ENCODE measurements at regions not wholly inside any gene's neighbourhood (a gene's known extent, or its start where the extent isn't known, plus 50 kb on each side); places are given as distances from the start of the nearest gene placed in this dataset.

GRCh38 chr2:133972297-133972696, 281.6 kb upstream of the MGAT5 start:
- no peak overlapping the region for H3K27ac ChIP-seq (ENCODE audit: low read depth, low read length)
- no peaks in the 10 kb centered on the region for H3K79me2 ChIP-seq (ENCODE audit: control insufficient read depth, insufficient read depth, low read length, unreplicated experiment)
- no peaks in the 10 kb centered on the region for H3K4me1 ChIP-seq (ENCODE audit: control insufficient read depth, insufficient read depth, low read length, unreplicated experiment)
- H3K27me3 ChIP-seq (ENCODE audit: insufficient read depth, low read length) = peaks cover 14% of the 10 kb centered on the region; the same call in 1 of the 2 replicates
- H3K4me3 ChIP-seq (ENCODE audit: low read depth, low read length) = no peak overlapping the region
- no peaks in the 10 kb centered on the region for H3K36me3 ChIP-seq (ENCODE audit: insufficient read depth, low read length)
- H2AFZ ChIP-seq (ENCODE audit: low read length, unreplicated experiment) = no peak overlapping the region

- no peaks in the 10 kb centered on the region for H3K36me3 ChIP-seq (ENCODE audit: insufficient read depth, low read length)
- H3K79me2 ChIP-seq (ENCODE audit: control insufficient read depth, insufficient read depth, low read length, unreplicated experiment) = no peaks in the 10 kb centered on the region
- H3K4me1 ChIP-seq (ENCODE audit: control insufficient read depth, insufficient read depth, low read length, unreplicated experiment) = no peaks in the 10 kb centered on the region
- no peak overlapping the region for H3K4me3 ChIP-seq (ENCODE audit: low read depth, low read length)
- H3K27me3 ChIP-seq (ENCODE audit: insufficient read depth, low read length) = peaks cover 14% of the 10 kb centered on the region; the same call in 1 of the 2 replicates
- H2AFZ ChIP-seq (ENCODE audit: low read length, unreplicated experiment) = no peak overlapping the region
- no peak overlapping the region for H3K27ac ChIP-seq (ENCODE audit: low read depth, low read length)
Observed at GRCh38 chr2:133972786-133973185, 281.1 kb upstream of the MGAT5 start.

GRCh38 chr2:133974353-133974752, 279.5 kb upstream of the MGAT5 start:
- Histone ChIP-seq H3K79me2 (ENCODE audit: control insufficient read depth, insufficient read depth, low read length, unreplicated experiment) (no peaks in the 10 kb centered on the region), H3K27ac (ENCODE audit: low read depth, low read length) (no peak overlapping the region), H3K4me3 (ENCODE audit: low read depth, low read length) (no peak overlapping the region), H2AFZ (ENCODE audit: low read length, unreplicated experiment) (no peak overlapping the region), H3K36me3 (ENCODE audit: insufficient read depth, low read length) (no peaks in the 10 kb centered on the region), H3K4me1 (ENCODE audit: control insufficient read depth, insufficient read depth, low read length, unreplicated experiment) (no peaks in the 10 kb centered on the region), H3K27me3 (ENCODE audit: insufficient read depth, low read length) (peaks cover 14% of the 10 kb centered on the region; the same call in 1 of the 2 replicates)

GRCh38 chr2:133975135-133975534, 278.7 kb upstream of the MGAT5 start:
- Histone ChIP-seq H3K4me3 (ENCODE audit: low read depth, low read length) (no peak overlapping the region), H3K27me3 (ENCODE audit: insufficient read depth, low read length) (peaks cover 13% of the 10 kb centered on the region; the same call in 1 of the 2 replicates), H2AFZ (ENCODE audit: low read length, unreplicated experiment) (no peak overlapping the region), H3K36me3 (ENCODE audit: insufficient read depth, low read length) (no peaks in the 10 kb centered on the region), H3K27ac (ENCODE audit: low read depth, low read length) (no peak overlapping the region), H3K4me1 (ENCODE audit: control insufficient read depth, insufficient read depth, low read length, unreplicated experiment) (no peaks in the 10 kb centered on the region), H3K79me2 (ENCODE audit: control insufficient read depth, insufficient read depth, low read length, unreplicated experiment) (no peaks in the 10 kb centered on the region)

- H3K79me2 ChIP-seq (ENCODE audit: control insufficient read depth, insufficient read depth, low read length, unreplicated experiment) = no peaks in the 10 kb centered on the region
- H3K36me3 ChIP-seq (ENCODE audit: insufficient read depth, low read length) = no peaks in the 10 kb centered on the region
- H3K27me3 ChIP-seq (ENCODE audit: insufficient read depth, low read length) = peaks cover 11% of the 10 kb centered on the region; the same call in 1 of the 2 replicates
- no peak overlapping the region for H2AFZ ChIP-seq (ENCODE audit: low read length, unreplicated experiment)
- no peak overlapping the region for H3K4me3 ChIP-seq (ENCODE audit: low read depth, low read length)
- H3K27ac ChIP-seq (ENCODE audit: low read depth, low read length) = no peak overlapping the region
- no peaks in the 10 kb centered on the region for H3K4me1 ChIP-seq (ENCODE audit: control insufficient read depth, insufficient read depth, low read length, unreplicated experiment)
Observed at GRCh38 chr2:133975676-133976428, 278.0 kb upstream of the MGAT5 start.

- H3K79me2 ChIP-seq (ENCODE audit: control insufficient read depth, insufficient read depth, low read length, unreplicated experiment) = no peaks in the 10 kb centered on the region
- H3K27ac ChIP-seq (ENCODE audit: low read depth, low read length) = no peak overlapping the region
- H3K4me3 ChIP-seq (ENCODE audit: low read depth, low read length) = no peak overlapping the region
- H2AFZ ChIP-seq (ENCODE audit: low read length, unreplicated experiment) = no peak overlapping the region
- no peaks in the 10 kb centered on the region for H3K4me1 ChIP-seq (ENCODE audit: control insufficient read depth, insufficient read depth, low read length, unreplicated experiment)
- peaks cover 5% of the 10 kb centered on the region; the same call in 1 of the 2 replicates for H3K27me3 ChIP-seq (ENCODE audit: insufficient read depth, low read length)
- no peaks in the 10 kb centered on the region for H3K36me3 ChIP-seq (ENCODE audit: insufficient read depth, low read length)
Observed at GRCh38 chr2:133976659-133977058, 277.2 kb upstream of the MGAT5 start.

GRCh38 chr2:133977405-133977804, 276.5 kb upstream of the MGAT5 start:
- H3K27me3 ChIP-seq (ENCODE audit: insufficient read depth, low read length) = peaks cover 3% of the 10 kb centered on the region; the same call in 1 of the 2 replicates
- H3K79me2 ChIP-seq (ENCODE audit: control insufficient read depth, insufficient read depth, low read length, unreplicated experiment) = no peaks in the 10 kb centered on the region
- no peak overlapping the region for H3K4me3 ChIP-seq (ENCODE audit: low read depth, low read length)
- no peak overlapping the region for H3K27ac ChIP-seq (ENCODE audit: low read depth, low read length)
- no peak overlapping the region for H2AFZ ChIP-seq (ENCODE audit: low read length, unreplicated experiment)
- no peaks in the 10 kb centered on the region for H3K4me1 ChIP-seq (ENCODE audit: control insufficient read depth, insufficient read depth, low read length, unreplicated experiment)
- no peaks in the 10 kb centered on the region for H3K36me3 ChIP-seq (ENCODE audit: insufficient read depth, low read length)

- H3K36me3 ChIP-seq (ENCODE audit: insufficient read depth, low read length) = no peaks in the 10 kb centered on the region
- H3K4me1 ChIP-seq (ENCODE audit: control insufficient read depth, insufficient read depth, low read length, unreplicated experiment) = no peaks in the 10 kb centered on the region
- H3K27me3 ChIP-seq (ENCODE audit: insufficient read depth, low read length) = no peaks in the 10 kb centered on the region
Observed at GRCh38 chr2:133982256-133982655, 271.6 kb upstream of the MGAT5 start.

GRCh38 chr2:133985563-133985962, 268.3 kb upstream of the MGAT5 start:
- Histone ChIP-seq H2AFZ (ENCODE audit: low read length, unreplicated experiment) (no peak overlapping the region), H3K27ac (ENCODE audit: low read depth, low read length) (no peak overlapping the region), H3K27me3 (ENCODE audit: insufficient read depth, low read length) (no peaks in the 10 kb centered on the region), H3K36me3 (ENCODE audit: insufficient read depth, low read length) (no peaks in the 10 kb centered on the region), H3K4me1 (ENCODE audit: control insufficient read depth, insufficient read depth, low read length, unreplicated experiment) (no peaks in the 10 kb centered on the region), H3K79me2 (ENCODE audit: control insufficient read depth, insufficient read depth, low read length, unreplicated experiment) (no peaks in the 10 kb centered on the region), H3K4me3 (ENCODE audit: low read depth, low read length) (no peak overlapping the region)

More at GRCh38 chr2:133982256-133982655, 271.6 kb upstream of the MGAT5 start:
- no peaks in the 10 kb centered on the region for H3K79me2 ChIP-seq (ENCODE audit: control insufficient read depth, insufficient read depth, low read length, unreplicated experiment)
- no peak overlapping the region for H3K27ac ChIP-seq (ENCODE audit: low read depth, low read length)
- no peak overlapping the region for H2AFZ ChIP-seq (ENCODE audit: low read length, unreplicated experiment)
- no peak overlapping the region for H3K4me3 ChIP-seq (ENCODE audit: low read depth, low read length)

GRCh38 chr2:133986081-133986837, 267.6 kb upstream of the MGAT5 start:
- Histone ChIP-seq H3K4me1 (ENCODE audit: control insufficient read depth, insufficient read depth, low read length, unreplicated experiment) (no peaks in the 10 kb centered on the region), H3K27me3 (ENCODE audit: insufficient read depth, low read length) (no peaks in the 10 kb centered on the region), H2AFZ (ENCODE audit: low read length, unreplicated experiment) (no peak overlapping the region), H3K4me3 (ENCODE audit: low read depth, low read length) (no peak overlapping the region), H3K79me2 (ENCODE audit: control insufficient read depth, insufficient read depth, low read length, unreplicated experiment) (no peaks in the 10 kb centered on the region), H3K27ac (ENCODE audit: low read depth, low read length) (no peak overlapping the region), H3K36me3 (ENCODE audit: insufficient read depth, low read length) (no peaks in the 10 kb centered on the region)

All from ACC112 (cell line).